ENCODE measurements at regions not wholly inside any gene's neighbourhood (a gene's known extent, or its start where the extent isn't known, plus 50 kb on each side); places are given as distances from the start of the nearest gene placed in this dataset.

- DNase-seq (ENCODE audit: low spot score) = no peak
These were observed 502.7 kb downstream of the SOX2 start for GRCh38 chr3:182214416-182214815.

GRCh38 chr3:182215881-182216280, 504.2 kb downstream of the SOX2 start:
- no peak for DNase-seq (ENCODE audit: low spot score)

GRCh38 chr3:182216311-182216970, 504.7 kb downstream of the SOX2 start:
- no peak for DNase-seq (ENCODE audit: low spot score)

GRCh38 chr3:182220013-182220412, 508.3 kb downstream of the SOX2 start:
- no peak for DNase-seq (ENCODE audit: low spot score)

GRCh38 chr3:182220471-182220870, 508.7 kb downstream of the SOX2 start:
- DNase-seq (ENCODE audit: low spot score) = no peak

GRCh38 chr3:182226995-182227394, 515.3 kb downstream of the SOX2 start:
- DNase-seq (ENCODE audit: low spot score) = no peak

GRCh38 chr3:182233405-182233804, 521.7 kb downstream of the SOX2 start:
- DNase-seq (ENCODE audit: low spot score) = no peak

GRCh38 chr3:182233957-182234356, 522.2 kb downstream of the SOX2 start:
- DNase-seq (ENCODE audit: low spot score) = no peak

GRCh38 chr3:182234881-182235280, 523.2 kb downstream of the SOX2 start:
- no peak for DNase-seq (ENCODE audit: low spot score)

GRCh38 chr3:182235504-182235903, 523.8 kb downstream of the SOX2 start:
- DNase-seq (ENCODE audit: low spot score) = no peak

GRCh38 chr3:182238126-182238525, 526.4 kb downstream of the SOX2 start:
- no peak for DNase-seq (ENCODE audit: low spot score)

GRCh38 chr3:182239316-182239715, 527.6 kb downstream of the SOX2 start:
- DNase-seq (ENCODE audit: low spot score) = no peak

- no peak for DNase-seq (ENCODE audit: low spot score)
These were observed 528.7 kb downstream of the SOX2 start for GRCh38 chr3:182240474-182240873.

- no peak for DNase-seq (ENCODE audit: low spot score)
These were observed 529.6 kb downstream of the SOX2 start for GRCh38 chr3:182241196-182241765.

- DNase-seq (ENCODE audit: low spot score) = no peak
These were observed 530.2 kb downstream of the SOX2 start for GRCh38 chr3:182241766-182242488.

- DNase-seq (ENCODE audit: low spot score) = no peak
These were observed 530.8 kb downstream of the SOX2 start for GRCh38 chr3:182242489-182242942.

GRCh38 chr3:182243625-182244024, 531.9 kb downstream of the SOX2 start:
- no peak for DNase-seq (ENCODE audit: low spot score)

GRCh38 chr3:182244222-182244971, 532.7 kb downstream of the SOX2 start:
- no peak for DNase-seq (ENCODE audit: low spot score)

- no peak for DNase-seq (ENCODE audit: low spot score)
These were observed 533.3 kb downstream of the SOX2 start for GRCh38 chr3:182245059-182245458.

- DNase-seq (ENCODE audit: low spot score) = no peak
These were observed 535.1 kb downstream of the SOX2 start for GRCh38 chr3:182246870-182247269.

- no peak for DNase-seq (ENCODE audit: low spot score)
These were observed 536.7 kb downstream of the SOX2 start for GRCh38 chr3:182248349-182248880.

- no peak for DNase-seq (ENCODE audit: low spot score)
These were observed 540.5 kb upstream of the ATP11B start for GRCh38 chr3:182252802-182253201.

Data from HuH-7.5 (cell line).